ENCODE measurements at regions not wholly inside any gene's neighbourhood (a gene's known extent, or its start where the extent isn't known, plus 50 kb on each side); places are given as distances from the start of the nearest gene placed in this dataset.

GRCh38 chr9:13484186-13484585 is 204.7 kb upstream of the MPDZ start:
- ATAC-seq (ENCODE audit: low read depth) (no peak), DNase-seq (no peak)
- H3K4me3 Mint-ChIP-seq = no peak overlapping the region
- H3K36me3 Mint-ChIP-seq = no peaks in the 10 kb centered on the region
- POLR2A ChIA-PET = no interaction called here
- peaks cover 3% of the 10 kb centered on the region for H3K9me3 Mint-ChIP-seq
- H3K27me3 Mint-ChIP-seq = no peaks in the 10 kb centered on the region
- no peak overlapping the region for H3K27ac Mint-ChIP-seq
- H3K4me1 Mint-ChIP-seq = no peaks in the 10 kb centered on the region

- Mint-ChIP-seq H3K36me3 (no peaks in the 10 kb centered on the region), H3K4me1 (no peaks in the 10 kb centered on the region), H3K27ac (no peak overlapping the region), H3K9me3 (peaks cover 5% of the 10 kb centered on the region), H3K27me3 (no peaks in the 10 kb centered on the region), H3K4me3 (no peak overlapping the region)
- ATAC-seq (ENCODE audit: low read depth) = no peak
- no peak for DNase-seq
- POLR2A ChIA-PET = no interaction called here
Measured at GRCh38 chr9:13481274-13481673, 201.8 kb upstream of the MPDZ start.

GRCh38 chr9:13480693-13481092 is 201.2 kb upstream of the MPDZ start:
- Mint-ChIP-seq H3K27ac (no peak overlapping the region), H3K27me3 (no peaks in the 10 kb centered on the region), H3K4me3 (no peak overlapping the region)

GRCh38 chr9:13479096-13479495 is 199.6 kb upstream of the MPDZ start:
- Mint-ChIP-seq H3K36me3 (no peaks in the 10 kb centered on the region), H3K9me3 (peaks cover 11% of the 10 kb centered on the region), H3K4me3 (no peak overlapping the region), H3K4me1 (no peaks in the 10 kb centered on the region), H3K27me3 (no peaks in the 10 kb centered on the region), H3K27ac (no peak overlapping the region)
- no peak for DNase-seq
- POLR2A ChIA-PET = no interaction called here
- ATAC-seq (ENCODE audit: low read depth) = no peak

More at GRCh38 chr9:13480693-13481092, 201.2 kb upstream of the MPDZ start:
- no peak for ATAC-seq (ENCODE audit: low read depth)
- POLR2A ChIA-PET = no interaction called here
- no peaks in the 10 kb centered on the region for H3K36me3 Mint-ChIP-seq
- H3K9me3 Mint-ChIP-seq = peaks cover 9% of the 10 kb centered on the region
- DNase-seq = no peak
- H3K4me1 Mint-ChIP-seq = no peaks in the 10 kb centered on the region

- Mint-ChIP-seq H3K9me3 (peaks cover 11% of the 10 kb centered on the region), H3K27ac (no peak overlapping the region), H3K4me3 (no peak overlapping the region), H3K4me1 (no peaks in the 10 kb centered on the region), H3K27me3 (no peaks in the 10 kb centered on the region), H3K36me3 (no peaks in the 10 kb centered on the region)
- ATAC-seq (ENCODE audit: low read depth) = no peak
- POLR2A ChIA-PET = no interaction called here
- no peak for DNase-seq
Measured at GRCh38 chr9:13478639-13479038, 199.1 kb upstream of the MPDZ start.

GRCh38 chr9:13478160-13478559 is 198.7 kb upstream of the MPDZ start:
- DNase-seq (no peak), ATAC-seq (ENCODE audit: low read depth) (no peak)
- no peaks in the 10 kb centered on the region for H3K27me3 Mint-ChIP-seq
- no peak overlapping the region for H3K27ac Mint-ChIP-seq
- no peak overlapping the region for H3K4me3 Mint-ChIP-seq
- no peaks in the 10 kb centered on the region for H3K36me3 Mint-ChIP-seq
- POLR2A ChIA-PET = no interaction called here
- no peaks in the 10 kb centered on the region for H3K4me1 Mint-ChIP-seq
- peaks cover 11% of the 10 kb centered on the region for H3K9me3 Mint-ChIP-seq

GRCh38 chr9:13470836-13471235 is 191.3 kb upstream of the MPDZ start:
- DNase-seq (no peak), ATAC-seq (ENCODE audit: low read depth) (no peak)
- Mint-ChIP-seq H3K27me3 (no peaks in the 10 kb centered on the region), H3K27ac (no peak overlapping the region), H3K36me3 (no peaks in the 10 kb centered on the region), H3K4me1 (no peaks in the 10 kb centered on the region), H3K9me3 (peaks cover 5% of the 10 kb centered on the region), H3K4me3 (no peak overlapping the region)
- POLR2A ChIA-PET = no interaction called here

- Mint-ChIP-seq H3K36me3 (no peaks in the 10 kb centered on the region), H3K27ac (no peak overlapping the region), H3K4me1 (no peaks in the 10 kb centered on the region), H3K9me3 (peaks cover 2% of the 10 kb centered on the region), H3K4me3 (no peak overlapping the region), H3K27me3 (no peaks in the 10 kb centered on the region)
- POLR2A ChIA-PET = no interaction called here
- ATAC-seq (ENCODE audit: low read depth) = no peak
- DNase-seq = no peak
Measured at GRCh38 chr9:13467157-13467556, 187.7 kb upstream of the MPDZ start.

- DNase-seq = no peak
- H3K4me1 Mint-ChIP-seq = no peaks in the 10 kb centered on the region
- H3K9me3 Mint-ChIP-seq = peaks cover 2% of the 10 kb centered on the region
- H3K27me3 Mint-ChIP-seq = no peaks in the 10 kb centered on the region
- POLR2A ChIA-PET = no interaction called here
- no peaks in the 10 kb centered on the region for H3K36me3 Mint-ChIP-seq
- no peak for ATAC-seq (ENCODE audit: low read depth)
- H3K27ac Mint-ChIP-seq = no peak overlapping the region
- no peak overlapping the region for H3K4me3 Mint-ChIP-seq
Measured at GRCh38 chr9:13461414-13461991, 182.0 kb upstream of the MPDZ start.

GRCh38 chr9:13459071-13459470 is 179.6 kb upstream of the MPDZ start:
- no peaks in the 10 kb centered on the region for H3K36me3 Mint-ChIP-seq
- H3K9me3 Mint-ChIP-seq = peaks cover 1% of the 10 kb centered on the region
- DNase-seq = no peak
- ATAC-seq (ENCODE audit: low read depth) = no peak
- no peaks in the 10 kb centered on the region for H3K4me1 Mint-ChIP-seq
- POLR2A ChIA-PET = no interaction called here
- H3K27ac Mint-ChIP-seq = no peak overlapping the region
- H3K27me3 Mint-ChIP-seq = no peaks in the 10 kb centered on the region
- H3K4me3 Mint-ChIP-seq = no peak overlapping the region

GRCh38 chr9:13457795-13458194 is 178.3 kb upstream of the MPDZ start:
- ATAC-seq (ENCODE audit: low read depth) (no peak), DNase-seq (no peak)
- H3K4me3 Mint-ChIP-seq = no peak overlapping the region
- no peaks in the 10 kb centered on the region for H3K27me3 Mint-ChIP-seq
- no peaks in the 10 kb centered on the region for H3K4me1 Mint-ChIP-seq
- POLR2A ChIA-PET = no interaction called here
- no peaks in the 10 kb centered on the region for H3K36me3 Mint-ChIP-seq
- no peak overlapping the region for H3K27ac Mint-ChIP-seq
- H3K9me3 Mint-ChIP-seq = peaks cover 1% of the 10 kb centered on the region

- Mint-ChIP-seq H3K4me3 (no peak overlapping the region), H3K4me1 (no peaks in the 10 kb centered on the region), H3K9me3 (no peaks in the 10 kb centered on the region), H3K27me3 (no peaks in the 10 kb centered on the region), H3K36me3 (no peaks in the 10 kb centered on the region), H3K27ac (no peak overlapping the region)
- ATAC-seq (ENCODE audit: low read depth) (no peak), DNase-seq (no peak)
- POLR2A ChIA-PET = no interaction called here
Measured at GRCh38 chr9:13450723-13451122, 171.2 kb upstream of the MPDZ start.

GRCh38 chr9:13448482-13448881 is 169.0 kb upstream of the MPDZ start:
- ATAC-seq (ENCODE audit: low read depth) = no peak
- POLR2A ChIA-PET = no interaction called here
- Mint-ChIP-seq H3K36me3 (no peaks in the 10 kb centered on the region), H3K9me3 (no peaks in the 10 kb centered on the region), H3K27ac (no peak overlapping the region), H3K4me3 (no peak overlapping the region), H3K27me3 (no peaks in the 10 kb centered on the region), H3K4me1 (no peaks in the 10 kb centered on the region)
- no peak for DNase-seq

GRCh38 chr9:13447843-13448422 is 168.4 kb upstream of the MPDZ start:
- H3K4me1 Mint-ChIP-seq = no peaks in the 10 kb centered on the region
- H3K9me3 Mint-ChIP-seq = no peaks in the 10 kb centered on the region
- no peak overlapping the region for H3K4me3 Mint-ChIP-seq
- no peaks in the 10 kb centered on the region for H3K27me3 Mint-ChIP-seq
- DNase-seq (no peak), ATAC-seq (ENCODE audit: low read depth) (no peak)
- H3K36me3 Mint-ChIP-seq = no peaks in the 10 kb centered on the region
- no peak overlapping the region for H3K27ac Mint-ChIP-seq
- POLR2A ChIA-PET = no interaction called here

Data from activated naive CD8-positive, alpha-beta T cell treated with anti-CD3 and anti-CD28 coated beads, Interleukin-2, amount 10 ng/mL, durations not matched to agents 7 days and 5 days (primary cell).